Breast epithelium (tissue), 4 donors: ENCODE measurements at regions not wholly inside any gene's neighbourhood (a gene's known extent, or its start where the extent isn't known, plus 50 kb on each side); places are given as distances from the start of the nearest gene placed in this dataset.

ENCODE experiments used
- DNase-seq, 2 donors: peaks; one replicate each; pipeline ENCODE4 v3.0.0-alpha.2; 2019; ENCODE audit warnings: low spot score in 2 of 2
- H3K27ac ChIP-seq, 2 donors: fragments of 200-600 bp; sonication (generic) in 1 of 2; one replicate each; pipeline ENCODE4 v1.5.1; 2016 to 2019; ENCODE audit warnings: mild to moderate bottlenecking in 1 of 2
- H3K27me3 ChIP-seq, 2 donors: fragments of 200-600 bp; sonication (generic) in 1 of 2; one replicate each; pipeline versions ENCODE4 v1.5.1 to v1.6.0; 2017 to 2019; ENCODE audit warnings: control low read depth in 1 of 2, mild to moderate bottlenecking in 1 of 2
- H3K36me3 ChIP-seq: fragments of 200-600 bp; one replicate; pipeline ENCODE4 v1.5.1; 2019
- H3K4me1 ChIP-seq, 2 donors: fragments of 200-600 bp; sonication (generic); one replicate each; pipeline ENCODE4 v1.5.1; 2016 to 2019; ENCODE audit warnings: control low read depth in 1 of 2
- H3K4me3 ChIP-seq, 3 donors: fragments of 200-600 bp; sonication (generic); 1 replicate in 2 of 3; 2 replicates in 1 of 3; pipeline ENCODE4 v1.5.1; 2016 to 2019; ENCODE audit warnings: mild to moderate bottlenecking in 3 of 3, moderate library complexity in 2 of 3
- H3K9me3 ChIP-seq, 2 donors: fragments of 200-600 bp; sonication (generic) in 1 of 2; one replicate each; pipeline ENCODE4 v1.5.1; 2016 to 2019; ENCODE audit warnings: control low read depth in 1 of 2
- POLR2A ChIP-seq: fragments of 450-650 bp; IDR thresholded peaks from one replicate; pipeline ENCODE4 v1.6.1; 2016; ENCODE audit warnings: antibody characterized with exemption, mild to moderate bottlenecking, moderate library complexity
- POLR2AphosphoS5 ChIP-seq, 3 donors: sonication (generic); formaldehyde crosslinking; IDR thresholded peaks; one replicate each; pipeline ENCODE4 v1.6.1; 2017; ENCODE audit warnings: antibody characterized with exemption in 3 of 3
- intact Hi-C: fragments of 100-400 bp; cut with DNase I; formaldehyde crosslinking; loops from one replicate; pipeline ENCODE4 v1.15.1; 2023; ENCODE audit warnings: low total_unique reads
- TF ChIP-seq, protein P1 (sequence below), 3 donors: fragments of 450-650 bp; IDR thresholded peaks; one replicate each; pipeline ENCODE4 v1.5.1; 2016 to 2017; ENCODE audit warnings: antibody characterized with exemption in 3 of 3, mild to moderate bottlenecking in 3 of 3, moderate library complexity in 3 of 3

DNA sequence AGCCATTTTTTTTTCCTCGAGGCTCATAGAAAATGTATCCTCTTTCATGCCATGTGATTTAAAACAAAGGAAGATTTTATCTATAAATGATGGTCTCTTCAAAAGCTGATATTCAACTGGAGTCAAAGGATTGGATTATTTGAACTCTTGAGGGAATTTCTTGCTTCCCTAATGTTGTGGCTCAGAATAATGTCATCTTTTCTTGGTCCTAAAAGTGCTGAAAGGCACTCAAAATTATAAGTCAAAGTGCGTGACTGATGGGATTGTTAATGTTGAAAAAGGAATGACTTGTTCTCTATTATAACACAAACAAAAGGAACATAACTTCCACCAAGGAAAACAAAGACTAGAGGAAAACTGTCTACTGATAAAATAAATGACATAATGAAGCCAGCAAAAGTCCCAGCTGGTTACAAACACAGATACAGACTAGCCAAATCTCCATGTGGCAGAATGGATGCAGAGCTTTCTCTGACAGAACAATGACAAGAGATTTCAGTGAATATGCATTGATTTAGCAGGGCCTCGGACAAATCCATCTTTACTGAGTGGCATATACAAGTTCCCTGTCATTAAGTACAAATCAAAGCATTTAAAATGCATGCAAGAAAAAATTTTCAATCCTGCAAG, 552.6 kb downstream of the GBA3 start:
- no peaks in the 10 kb centered on the region for H3K27me3 ChIP-seq
- H3K9me3 ChIP-seq = no peaks in the 10 kb centered on the region
- no peak overlapping the region for H3K27ac ChIP-seq
- intact Hi-C loops = no loop called here
- no peak overlapping the region for H3K4me3 ChIP-seq
- DNase-seq = no peak
- H3K4me1 ChIP-seq = no peaks in the 10 kb centered on the region
- TF ChIP-seq POLR2A (no peak), POLR2AphosphoS5 (IDR thresholded peaks at IDR 0.05) (no peak)
- TF ChIP-seq, protein P1, sequence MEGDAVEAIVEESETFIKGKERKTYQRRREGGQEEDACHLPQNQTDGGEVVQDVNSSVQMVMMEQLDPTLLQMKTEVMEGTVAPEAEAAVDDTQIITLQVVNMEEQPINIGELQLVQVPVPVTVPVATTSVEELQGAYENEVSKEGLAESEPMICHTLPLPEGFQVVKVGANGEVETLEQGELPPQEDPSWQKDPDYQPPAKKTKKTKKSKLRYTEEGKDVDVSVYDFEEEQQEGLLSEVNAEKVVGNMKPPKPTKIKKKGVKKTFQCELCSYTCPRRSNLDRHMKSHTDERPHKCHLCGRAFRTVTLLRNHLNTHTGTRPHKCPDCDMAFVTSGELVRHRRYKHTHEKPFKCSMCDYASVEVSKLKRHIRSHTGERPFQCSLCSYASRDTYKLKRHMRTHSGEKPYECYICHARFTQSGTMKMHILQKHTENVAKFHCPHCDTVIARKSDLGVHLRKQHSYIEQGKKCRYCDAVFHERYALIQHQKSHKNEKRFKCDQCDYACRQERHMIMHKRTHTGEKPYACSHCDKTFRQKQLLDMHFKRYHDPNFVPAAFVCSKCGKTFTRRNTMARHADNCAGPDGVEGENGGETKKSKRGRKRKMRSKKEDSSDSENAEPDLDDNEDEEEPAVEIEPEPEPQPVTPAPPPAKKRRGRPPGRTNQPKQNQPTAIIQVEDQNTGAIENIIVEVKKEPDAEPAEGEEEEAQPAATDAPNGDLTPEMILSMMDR (IDR thresholded peaks at IDR 0.05) = no peak
- no peaks in the 10 kb centered on the region for H3K36me3 ChIP-seq

DNA sequence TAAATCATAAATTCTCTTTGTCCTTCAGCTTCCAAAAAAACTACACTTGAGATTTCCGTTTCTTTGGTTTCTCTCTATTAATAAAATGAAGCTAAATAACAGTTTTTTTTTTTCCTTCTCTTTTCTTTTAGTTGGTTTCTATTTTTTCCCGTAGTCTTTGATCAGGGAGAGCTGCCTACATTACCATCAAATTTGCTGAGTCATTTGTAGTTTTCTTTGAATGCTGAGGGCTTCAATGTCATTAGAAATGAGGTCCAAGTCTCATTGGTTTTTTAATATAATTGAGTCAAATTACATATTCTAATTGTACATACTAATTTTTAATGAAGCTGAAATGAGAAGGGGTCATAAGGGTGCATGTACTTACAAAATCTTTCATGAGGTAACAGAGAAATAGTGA, 550.2 kb downstream of the GBA3 start:
- intact Hi-C loops = no loop called here
- TF ChIP-seq, protein P1 (IDR thresholded peaks at IDR 0.05) = no peak
- TF ChIP-seq POLR2AphosphoS5 (IDR thresholded peaks at IDR 0.05) = no peak
- TF ChIP-seq POLR2A = no peak
- H3K27ac ChIP-seq = no peak overlapping the region
- no peaks in the 10 kb centered on the region for H3K4me1 ChIP-seq
- no peaks in the 10 kb centered on the region for H3K36me3 ChIP-seq
- no peak overlapping the region for H3K4me3 ChIP-seq
- no peaks in the 10 kb centered on the region for H3K27me3 ChIP-seq
- no peak for DNase-seq
- no peaks in the 10 kb centered on the region for H3K9me3 ChIP-seq

DNA sequence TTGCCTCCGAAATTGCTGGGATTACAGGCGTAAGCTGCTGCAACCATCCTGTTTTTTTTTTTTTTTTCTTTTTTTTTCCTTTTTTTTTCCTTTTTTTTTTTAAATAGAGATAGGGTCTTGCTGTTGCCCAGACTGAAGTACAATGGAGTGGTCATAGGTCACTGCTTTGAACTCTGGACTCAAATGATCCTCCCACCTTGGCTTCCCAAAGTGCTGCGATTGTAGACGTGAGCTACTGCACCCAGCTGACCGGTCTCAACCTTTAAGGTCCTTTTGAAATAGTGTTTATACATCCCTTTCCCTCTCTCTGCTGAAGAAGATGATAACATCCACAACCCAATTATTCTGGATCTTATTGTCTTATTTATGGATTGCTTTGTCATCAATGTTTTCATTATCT, 548.7 kb downstream of the GBA3 start:
- Histone ChIP-seq H3K4me3 (no peak overlapping the region), H3K4me1 (no peaks in the 10 kb centered on the region), H3K9me3 (no peaks in the 10 kb centered on the region), H3K27me3 (no peaks in the 10 kb centered on the region), H3K27ac (no peak overlapping the region), H3K36me3 (no peaks in the 10 kb centered on the region)
- TF ChIP-seq, protein P1 (IDR thresholded peaks at IDR 0.05) = no peak
- no peak for TF ChIP-seq POLR2A
- no peak for TF ChIP-seq POLR2AphosphoS5 (IDR thresholded peaks at IDR 0.05)
- no peak for DNase-seq
- intact Hi-C loops = no loop called here

DNA sequence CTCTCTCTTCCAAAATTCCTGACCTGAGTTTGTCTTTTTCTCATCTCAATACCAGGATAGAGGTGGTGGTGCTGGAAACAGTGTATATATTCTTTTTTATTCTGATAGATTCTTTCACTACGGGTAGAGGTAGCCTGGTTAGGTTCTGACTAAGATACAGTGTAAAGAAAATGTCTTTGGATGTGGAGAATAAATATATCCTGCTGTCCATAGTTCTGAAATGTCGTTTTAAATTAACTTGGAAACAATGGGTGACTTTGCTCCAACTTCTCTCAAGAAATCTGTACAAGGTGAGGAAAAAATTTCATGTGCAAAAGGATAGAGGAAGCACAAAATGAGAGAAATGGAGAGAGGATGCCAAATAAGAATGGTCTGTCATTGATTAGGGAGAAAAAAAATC, 546.1 kb downstream of the GBA3 start:
- Histone ChIP-seq H3K9me3 (no peaks in the 10 kb centered on the region), H3K4me1 (no peaks in the 10 kb centered on the region), H3K36me3 (no peaks in the 10 kb centered on the region), H3K4me3 (no peak overlapping the region), H3K27me3 (no peaks in the 10 kb centered on the region), H3K27ac (no peak overlapping the region)
- intact Hi-C loops = no loop called here
- DNase-seq = no peak
- TF ChIP-seq, protein P1 (IDR thresholded peaks at IDR 0.05) = no peak
- TF ChIP-seq POLR2AphosphoS5 (IDR thresholded peaks at IDR 0.05) = no peak
- TF ChIP-seq POLR2A = no peak

DNA sequence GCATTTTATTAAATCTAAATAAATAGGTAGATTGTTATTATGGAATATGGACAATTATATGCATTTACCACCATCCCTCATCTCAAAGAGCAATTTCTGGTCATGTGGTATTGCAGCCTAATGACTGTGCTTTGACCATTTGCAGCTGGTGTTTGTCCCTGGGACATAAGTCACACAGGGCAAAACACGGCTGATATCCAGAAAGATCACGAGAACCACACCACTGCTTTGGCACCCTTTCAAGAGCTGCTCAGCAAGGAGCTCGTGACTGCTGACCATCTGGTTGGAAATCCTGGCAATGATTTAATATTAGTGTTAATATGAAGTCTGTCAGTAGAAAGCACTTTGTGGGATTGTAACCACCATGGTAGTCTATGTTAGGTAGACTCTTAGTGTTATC, 545.0 kb downstream of the GBA3 start:
- no peaks in the 10 kb centered on the region for H3K9me3 ChIP-seq
- DNase-seq = no peak
- no peak for TF ChIP-seq POLR2A
- TF ChIP-seq POLR2AphosphoS5 (IDR thresholded peaks at IDR 0.05) = no peak
- TF ChIP-seq, protein P1 (IDR thresholded peaks at IDR 0.05) = no peak
- no peaks in the 10 kb centered on the region for H3K27me3 ChIP-seq
- no peak overlapping the region for H3K27ac ChIP-seq
- no peak overlapping the region for H3K4me3 ChIP-seq
- no peaks in the 10 kb centered on the region for H3K4me1 ChIP-seq
- no peaks in the 10 kb centered on the region for H3K36me3 ChIP-seq
- intact Hi-C loops = no loop called here
